Motor neuron (in vitro differentiated cells): ENCODE measurements at regions not wholly inside any gene's neighbourhood (a gene's known extent, or its start where the extent isn't known, plus 50 kb on each side); places are given as distances from the start of the nearest gene placed in this dataset.
"Not testable (repeated sequence)": the region's sequence is repeated elsewhere in the genome, so short reads cannot be mapped to it uniquely, and the experiment has no call there.

Experiments
- ATAC-seq, 8 experiments: fragments of 200-7000 bp; cut with Tn5 transposase; replicated peaks in 6 of 8; 2 replicates each; pipeline ENCODE4 v1.8.0; 2021; ENCODE audit warnings: mild to moderate bottlenecking in 8 of 8, moderate library complexity in 8 of 8
- H3K27ac ChIP-seq, 2 donors: fragments of 250-450 bp; sonication (Bioruptor Pico); 2 replicates each; pipeline ENCODE4 v1.9.0; 2021; ENCODE audit warnings: antibody characterized with exemption in 2 of 2, mild to moderate bottlenecking in 2 of 2, moderate library complexity in 1 of 2
- H3K4me1 ChIP-seq, 2 donors: fragments of 250-450 bp; sonication (Bioruptor Pico); replicated peaks in 1 of 2; 2 replicates each; pipeline ENCODE4 v1.6.1; 2021; ENCODE audit warnings: antibody characterized with exemption in 2 of 2, mild to moderate bottlenecking in 2 of 2, moderate library complexity in 1 of 2
- H3K4me3 ChIP-seq, 5 donors: fragments of 250-450 bp; sonication (Bioruptor Pico); 2 replicates each; pipeline ENCODE4 v1.9.0; 2021; ENCODE audit warnings: antibody characterized with exemption in 5 of 5, mild to moderate bottlenecking in 5 of 5, moderate library complexity in 4 of 5
- WGBS, 10 experiments: fragments of 450-650 bp; shearing (Covaris generic); methylation state at CpG; one replicate each; pipeline ENCODE4 v1.0.0; 2022; 5-methylcytosine and 5-hydroxymethylcytosine counted together
- in situ Hi-C, 9 experiments: fragments of 400-800 bp; cut with MboI; loops; one replicate each; pipeline ENCODE4 v1.15.0; 2021; ENCODE audit warnings: low sequenced_read_pairs in 9 of 9, low pct_unique_long_range_greater_than_20kb in 2 of 9; ENCODE audit not compliant: unreplicated experiment in 9 of 9

GRCh38 chr12:41656454-41656853 is 468.3 kb downstream of the PDZRN4 start:
- in situ Hi-C loops, result loop anchor here in 3 of 9 experiments (25.0 kb wide), 2 partner anchors 169 to 369 kb away; no protein-coding TSS in a partner anchor
- 0 to 100% (median 60%) methylated on average over 1 of the region's 1 CpG; no CpG with 5 or more reads in 1 of the 10 experiments for WGBS, 10 experiments
- ATAC-seq, result no peak
- Histone ChIP-seq H3K27ac (no peak overlapping the region), H3K4me3 (no peak overlapping the region), H3K4me1 (peaks cover under 1 to 7% of the 10 kb centered on the region in 2 donors)

GRCh38 chr12:41653386-41654326 is 465.5 kb downstream of the PDZRN4 start:
- 0 to 100% (median 84%) methylated on average over 1 to 7 of the region's 7 CpGs for WGBS, 10 experiments
- Histone ChIP-seq H3K27ac (no peak overlapping the region), H3K4me3 (no peak overlapping the region), H3K4me1 (peaks cover 0 to 9% of the 10 kb centered on the region in 2 donors)
- ATAC-seq, result no peak
- in situ Hi-C loops, result loop anchor here in 3 of 9 experiments (25.0 kb wide), 2 partner anchors 166 to 366 kb away; no protein-coding TSS in a partner anchor

GRCh38 chr12:41652981-41653380 is 464.9 kb downstream of the PDZRN4 start:
- no peak for ATAC-seq
- no peak overlapping the region for H3K27ac ChIP-seq
- in situ Hi-C loops, result loop anchor here in 3 of 9 experiments (25.0 kb wide), 2 partner anchors 166 to 366 kb away; no protein-coding TSS in a partner anchor
- 22 to 90% (median 62%) methylated on average over 1 to 8 of the region's 8 CpGs; no CpG with 5 or more reads in 1 of the 10 experiments for WGBS, 10 experiments
- H3K4me1 ChIP-seq, result peaks cover 0 to 11% of the 10 kb centered on the region in 2 donors
- H3K4me3 ChIP-seq, result no peak overlapping the region

- in situ Hi-C loops, result no loop called here
- 56 to 88% (median 67%) methylated on average over 1 of the region's 1 CpG; no CpG with 5 or more reads in 5 of the 10 experiments for WGBS, 10 experiments
- ATAC-seq, result no peak
- no peak overlapping the region for H3K4me3 ChIP-seq
- H3K27ac ChIP-seq, result no peak overlapping the region
- H3K4me1 ChIP-seq, result peaks cover 0 to 4% of the 10 kb centered on the region in 2 donors
Observed at GRCh38 chr12:41645624-41646023, 457.5 kb downstream of the PDZRN4 start.

- WGBS, 10 experiments, result 89% methylated on average over 5 of the region's 11 CpGs; no CpG with 5 or more reads in 9 of the 10 experiments
- H3K4me1 ChIP-seq, in situ Hi-C loops, H3K4me3 ChIP-seq, ATAC-seq, H3K27ac ChIP-seq: not testable (repeated sequence)
Observed at GRCh38 chr12:41642808-41643207, 454.7 kb downstream of the PDZRN4 start.

GRCh38 chr12:41636653-41637052 is 448.5 kb downstream of the PDZRN4 start:
- no peaks in the 10 kb centered on the region for H3K4me1 ChIP-seq
- WGBS, 10 experiments, result 20 to 97% (median 44%) methylated on average over 2 to 4 of the region's 4 CpGs; no CpG with 5 or more reads in 3 of the 10 experiments
- H3K4me3 ChIP-seq, result no peak overlapping the region
- in situ Hi-C loops, result no loop called here
- no peak overlapping the region for H3K27ac ChIP-seq
- peak in 2 of 8 experiments; percentile 25 to 45 for ATAC-seq

GRCh38 chr12:41635626-41636364 is 447.7 kb downstream of the PDZRN4 start:
- no peaks in the 10 kb centered on the region for H3K4me1 ChIP-seq
- H3K4me3 ChIP-seq, result no peak overlapping the region
- H3K27ac ChIP-seq, result no peak overlapping the region
- ATAC-seq, result no peak
- in situ Hi-C loops, result no loop called here
- WGBS, 10 experiments, result 0 to 100% (median 83%) methylated on average over 1 to 5 of the region's 5 CpGs

- WGBS, 10 experiments, result 8 to 89% (median 35%) methylated on average over 1 to 4 of the region's 4 CpGs; no CpG with 5 or more reads in 4 of the 10 experiments
- ATAC-seq, result no peak
- in situ Hi-C loops, result no loop called here
- no peak overlapping the region for H3K27ac ChIP-seq
- H3K4me1 ChIP-seq, result no peaks in the 10 kb centered on the region
- H3K4me3 ChIP-seq, result no peak overlapping the region
Observed at GRCh38 chr12:41634091-41634490, 446.0 kb downstream of the PDZRN4 start.

- H3K4me1 ChIP-seq, result no peaks in the 10 kb centered on the region
- no peak for ATAC-seq
- no peak overlapping the region for H3K4me3 ChIP-seq
- H3K27ac ChIP-seq, result no peak overlapping the region
- in situ Hi-C loops, result no loop called here
- 0 to 100% (median 83%) methylated on average over 1 of the region's 1 CpG; no CpG with 5 or more reads in 1 of the 10 experiments for WGBS, 10 experiments
Observed at GRCh38 chr12:41629611-41630010, 441.5 kb downstream of the PDZRN4 start.

GRCh38 chr12:41627476-41627875 is 439.4 kb downstream of the PDZRN4 start:
- no peak overlapping the region for H3K4me3 ChIP-seq
- no peak for ATAC-seq
- in situ Hi-C loops, result no loop called here
- no peaks in the 10 kb centered on the region for H3K4me1 ChIP-seq
- WGBS, 10 experiments, result 0 to 100% (median 83%) methylated on average over 1 to 5 of the region's 5 CpGs; no CpG with 5 or more reads in 1 of the 10 experiments
- no peak overlapping the region for H3K27ac ChIP-seq

GRCh38 chr12:41624571-41624970 is 436.5 kb downstream of the PDZRN4 start:
- in situ Hi-C loops, result no loop called here

More at GRCh38 chr12:41624571-41624970, 436.5 kb downstream of the PDZRN4 start:
- no peak overlapping the region for H3K4me3 ChIP-seq
- 0 to 75% (median 8%) methylated on average over 1 of the region's 1 CpG; no CpG with 5 or more reads in 6 of the 10 experiments for WGBS, 10 experiments
- H3K27ac ChIP-seq, result no peak overlapping the region
- peaks cover 5 to 16% of the 10 kb centered on the region in 2 donors for H3K4me1 ChIP-seq
- ATAC-seq, result no peak
